HG02588 (cell line): ENCODE measurements at regions not wholly inside any gene's neighbourhood (a gene's known extent, or its start where the extent isn't known, plus 50 kb on each side); places are given as distances from the start of the nearest gene placed in this dataset.

Source experiments
- ATAC-seq: cut with Tn5 transposase; IDR thresholded peaks from one replicate; pipeline ENCODE4 v1.9.1; 2021; ENCODE audit warnings: mild to moderate bottlenecking, moderate library complexity; ENCODE audit not compliant: unreplicated experiment

GRCh38 chr6:164015088-164015484 is 600.6 kb downstream of the QKI start:
- no peak for ATAC-seq

- no peak for ATAC-seq
These were observed 600.0 kb downstream of the QKI start for GRCh38 chr6:164014346-164015087.

- ATAC-seq: no peak
These were observed 599.1 kb downstream of the QKI start for GRCh38 chr6:164013480-164014208.

- no peak for ATAC-seq
These were observed 596.8 kb downstream of the QKI start for GRCh38 chr6:164011321-164011720.

GRCh38 chr6:164010441-164011103 is 596.1 kb downstream of the QKI start:
- ATAC-seq: no peak

GRCh38 chr6:164008902-164009301 is 594.4 kb downstream of the QKI start:
- no peak for ATAC-seq

- ATAC-seq: no peak
These were observed 593.4 kb downstream of the QKI start for GRCh38 chr6:164007881-164008280.

- no peak for ATAC-seq
These were observed 591.9 kb downstream of the QKI start for GRCh38 chr6:164006459-164006858.

- no peak for ATAC-seq
These were observed 590.6 kb downstream of the QKI start for GRCh38 chr6:164005004-164005711.

- ATAC-seq: no peak
These were observed 585.8 kb downstream of the QKI start for GRCh38 chr6:164000276-164000675.

GRCh38 chr6:163999475-164000125 is 585.1 kb downstream of the QKI start:
- no peak for ATAC-seq

GRCh38 chr6:163998496-163998895 is 584.0 kb downstream of the QKI start:
- no peak for ATAC-seq

- no peak for ATAC-seq
These were observed 582.0 kb downstream of the QKI start for GRCh38 chr6:163996491-163996890.

GRCh38 chr6:163994566-163994965 is 580.0 kb downstream of the QKI start:
- ATAC-seq: no peak

GRCh38 chr6:163992701-163993100 is 578.2 kb downstream of the QKI start:
- no peak for ATAC-seq

- no peak for ATAC-seq
These were observed 577.5 kb downstream of the QKI start for GRCh38 chr6:163992056-163992455.

GRCh38 chr6:163991321-163991720 is 576.8 kb downstream of the QKI start:
- ATAC-seq: no peak

GRCh38 chr6:163986313-163986712 is 571.8 kb downstream of the QKI start:
- ATAC-seq: no peak

- ATAC-seq: no peak
These were observed 571.2 kb downstream of the QKI start for GRCh38 chr6:163985710-163986109.

- no peak for ATAC-seq
These were observed 570.5 kb downstream of the QKI start for GRCh38 chr6:163985040-163985439.
